IMR-90 (cell line): ENCODE measurements at regions not wholly inside any gene's neighbourhood (a gene's known extent, or its start where the extent isn't known, plus 50 kb on each side); places are given as distances from the start of the nearest gene placed in this dataset.
A peak's percentile ranks its signal among the peaks of the same experiment; 100 is the strongest.

ENCODE experiments used
- ATAC-seq: fragments of 200-7000 bp; cut with Tn5 transposase; 2 replicates; pipeline ENCODE4 v1.9.1; 2020; ENCODE audit warnings: low read depth, mild to moderate bottlenecking, moderate library complexity
- BruUV-seq: library from RNA; stranded (reverse); fragments of 400-500 nt; replicated peaks from 2 replicates; lab custom pipeline; 2021; lab: Mats Ljungman, UMichigan
- CTCF ChIA-PET: fragments of 300-600 bp; formaldehyde crosslinking; extraction: SDS; loops from one replicate; lab custom pipeline; 2021; ENCODE audit warnings: antibody characterized with exemption; lab: Yijun Ruan, JAX
- POLR2A ChIA-PET: fragments of 300-600 bp; sonication (Branson Sonifier 250); formaldehyde crosslinking; loops from one replicate; lab custom pipeline; 2022; ENCODE audit warnings: antibody characterized with exemption; ENCODE audit not compliant: unreplicated experiment; lab: Charles Lee
- DNase-seq: peaks from one replicate; pipeline ENCODE4 v3.0.0; 2013
- H2AFZ ChIP-seq: replicated peaks from 2 replicates; pipeline ENCODE3; 2013; ENCODE audit warnings: low read length, mild to moderate bottlenecking; ENCODE audit not compliant: poor library complexity
- H2AK5ac ChIP-seq: 2 replicates; pipeline ENCODE4 v1.6.1; 2013; ENCODE audit warnings: low read depth, low read length, inconsistent platforms
- H2AK9ac ChIP-seq: replicated peaks from 2 replicates; pipeline ENCODE3; 2013; ENCODE audit warnings: mild to moderate bottlenecking, low read depth, low read length, moderate library complexity; ENCODE audit not compliant: poor library complexity
- H2BK120ac ChIP-seq: 2 replicates; pipeline ENCODE4 v1.6.1; 2013; ENCODE audit warnings: low read depth, low read length, inconsistent platforms
- H2BK15ac ChIP-seq: 3 replicates; pipeline ENCODE4 v1.6.1; 2013; ENCODE audit warnings: low read depth, low read length, inconsistent platforms
- H2BK20ac ChIP-seq: 2 replicates; pipeline ENCODE4 v1.6.1; 2013; ENCODE audit warnings: low read depth, mild to moderate bottlenecking, inconsistent platforms, low read length, moderate library complexity
- H2BK5ac ChIP-seq: 2 replicates; pipeline ENCODE4 v1.6.1; 2013; ENCODE audit warnings: mild to moderate bottlenecking, low read depth, low read length, inconsistent platforms; ENCODE audit not compliant: poor library complexity, severe bottlenecking
- H3K14ac ChIP-seq: replicated peaks from 2 replicates; pipeline ENCODE4 v1.6.1; 2013; ENCODE audit warnings: low read depth, low read length, inconsistent platforms
- H3K18ac ChIP-seq: 2 replicates; pipeline ENCODE4 v1.6.1; 2013; ENCODE audit warnings: low read depth, low read length, control low read depth
- H3K23ac ChIP-seq: 2 replicates; pipeline ENCODE4 v1.6.1; 2013; ENCODE audit warnings: low read depth, low read length, inconsistent platforms
- H3K27ac ChIP-seq: 2 replicates; pipeline ENCODE4 v1.5.1; 2013; ENCODE audit warnings: mild to moderate bottlenecking, control low read depth, low read length; ENCODE audit not compliant: insufficient read depth
- H3K27me3 ChIP-seq: 2 replicates; pipeline ENCODE4 v1.6.1; 2013; ENCODE audit warnings: low read length; ENCODE audit not compliant: control insufficient read depth, insufficient read depth
- H3K36me3 ChIP-seq: 2 replicates; pipeline ENCODE4 v1.6.1; 2013; ENCODE audit warnings: low read length, mixed read lengths; ENCODE audit not compliant: control insufficient read depth, insufficient read depth
- H3K4ac ChIP-seq: 2 replicates; pipeline ENCODE4 v1.6.1; 2013; ENCODE audit warnings: low read depth, low read length, inconsistent platforms
- H3K4me1 ChIP-seq: 2 replicates; pipeline ENCODE4 v1.6.1; 2013; ENCODE audit warnings: low read length, mixed read lengths; ENCODE audit not compliant: control insufficient read depth, insufficient read depth
- H3K4me2 ChIP-seq: 2 replicates; pipeline ENCODE4 v1.6.1; 2013; ENCODE audit warnings: low read depth, mild to moderate bottlenecking, control low read depth, low read length, moderate library complexity
- H3K4me3 ChIP-seq: 2 replicates; pipeline ENCODE4 v1.5.1; 2013; ENCODE audit warnings: low read depth, mild to moderate bottlenecking, control low read depth, low read length, moderate library complexity; ENCODE audit not compliant: insufficient read depth
- H3K56ac ChIP-seq: 2 replicates; pipeline ENCODE4 v1.6.1; 2013; ENCODE audit warnings: low read length, inconsistent platforms; ENCODE audit not compliant: insufficient read depth; ENCODE audit errors: extremely low read depth
- H3K79me1 ChIP-seq, 2 experiments: 2 replicates each; pipeline ENCODE4 v1.6.1; 2013; ENCODE audit warnings: low read length in 2 of 2, inconsistent platforms in 1 of 2, low read depth in 1 of 2
- H3K9ac ChIP-seq: 2 replicates; pipeline ENCODE4 v1.6.1; 2013; ENCODE audit warnings: low read depth, low read length, control low read depth
- H3K9me1 ChIP-seq: 2 replicates; pipeline ENCODE4 v1.6.1; 2013; ENCODE audit warnings: low read length, inconsistent platforms; ENCODE audit not compliant: insufficient read depth
- H3K9me3 ChIP-seq: 2 replicates; pipeline ENCODE4 v1.6.1; 2013; ENCODE audit warnings: low read length; ENCODE audit not compliant: control insufficient read depth, insufficient read depth
- H4K20me1 ChIP-seq: 2 replicates; pipeline ENCODE4 v1.6.1; 2013; ENCODE audit warnings: low read length, inconsistent platforms; ENCODE audit not compliant: insufficient read depth
- H4K5ac ChIP-seq: 2 replicates; pipeline ENCODE4 v1.6.1; 2013; ENCODE audit warnings: mild to moderate bottlenecking, low read depth, low read length, control low read depth
- H4K8ac ChIP-seq, 2 experiments: 2 replicates each; pipeline ENCODE4 v1.6.1; 2013; ENCODE audit warnings: low read depth in 2 of 2, low read length in 2 of 2, control low read depth in 1 of 2, inconsistent platforms in 1 of 2
- H4K91ac ChIP-seq: 2 replicates; pipeline ENCODE4 v1.6.1; 2013; ENCODE audit warnings: low read depth, low read length, inconsistent platforms; ENCODE audit not compliant: insufficient read depth
- BHLHE40 ChIP-seq: fragments of 150-350 bp; IDR thresholded peaks from 2 replicates; pipeline ENCODE4 v1.6.1; 2016; ENCODE audit warnings: mild to moderate bottlenecking, low read depth, low read length
- CEBPB ChIP-seq: IDR thresholded peaks from 2 replicates; pipeline ENCODE4 v1.6.1; 2012; ENCODE audit warnings: low read depth, low read length, improper control_type of control experiment
- ELK1 ChIP-seq: fragments of 150-350 bp; IDR thresholded peaks from 2 replicates; pipeline ENCODE4 v1.6.1; 2016; ENCODE audit warnings: low read depth, mild to moderate bottlenecking, low read length, moderate library complexity, borderline replicate concordance
- POLR2A ChIP-seq: IDR thresholded peaks from 2 replicates; pipeline ENCODE4 v1.6.1; 2012; ENCODE audit warnings: mild to moderate bottlenecking, low read depth, low read length
- RAD21 ChIP-seq: IDR thresholded peaks from 2 replicates; pipeline ENCODE4 v1.6.1; 2012; ENCODE audit warnings: low read length, improper control_type of control experiment
- SMC3 ChIP-seq: fragments of 150-350 bp; IDR thresholded peaks from 2 replicates; pipeline ENCODE4 v1.6.1; 2016; ENCODE audit warnings: low read depth, mild to moderate bottlenecking, antibody characterized with exemption, low read length, moderate library complexity
- WGBS, 2 experiments: methylation state at CpG; one replicate each; pipeline versions ENCODE4 v1.1.5 to v1.1.7; 2013; ENCODE audit warnings: missing lambda C conversion rate in 2 of 2; ENCODE audit not compliant: insufficient read length in 1 of 2; ENCODE audit errors: extremely low coverage in 2 of 2; 5-methylcytosine and 5-hydroxymethylcytosine counted together
- dilution Hi-C: fragments of 300-500 bp; cut with HindIII; formaldehyde crosslinking; loops from one replicate; pipeline ENCODE4 v1.14.3; 2018; ENCODE audit warnings: low sequenced_read_pairs; ENCODE audit not compliant: unreplicated experiment
- in situ Hi-C: fragments of 300-500 bp; cut with MboI; formaldehyde crosslinking; loops from 3 replicates; pipeline ENCODE4 v1.14.3; 2019; ENCODE audit warnings: low sequenced_read_pairs, inconsistent platforms, mixed read lengths
- intact Hi-C: fragments of 100-400 bp; cut with micrococcal nuclease; formaldehyde crosslinking; loops from 2 replicates; pipeline ENCODE4 v1.10.0; 2022

GRCh38 chr5:52727576-52727975 lies 60.1 kb upstream of the ITGA1 start:
- in situ Hi-C loops = no loop called here
- CTCF ChIA-PET = interaction anchor here (0.6 to 0.9 kb wide), 2 partner anchors 34 to 361 kb away, joined by 3 to 6 read pairs; no protein-coding TSS in a partner anchor
- WGBS, 2 experiments = no CpG with 5 or more reads among the region's 6 CpGs

More at GRCh38 chr5:52727576-52727975, 60.1 kb upstream of the ITGA1 start:
- BruUV-seq = no TSS peak
- ATAC-seq = peak; percentile 93
- Histone ChIP-seq H4K20me1 (no peaks in the 10 kb centered on the region), H3K27me3 (no peaks in the 10 kb centered on the region), H3K36me3 (no peaks in the 10 kb centered on the region), H3K14ac (peak overlapping the region; percentile 92), H2BK120ac (peak overlapping the region; percentile 28), H4K5ac (peak overlapping the region; percentile 87), H2AK9ac (no peak overlapping the region), H3K4me2 (peak overlapping the region; percentile 62; the same call in 1 of the 2 replicates), H2AK5ac (no peak overlapping the region), H4K91ac (no peak overlapping the region), H3K9me1 (no peaks in the 10 kb centered on the region), H3K4me3 (no peak overlapping the region), H3K79me1 (no peaks in the 10 kb centered on the region), H4K8ac (peak overlapping the region; percentile 67 to 68; a peak in 3 of 4 replicates), H3K56ac (no peak overlapping the region), H2BK5ac (no peak overlapping the region), H3K23ac (peak overlapping the region; percentile 63; the same call in 1 of the 2 replicates), H3K4me1 (peaks cover 2% of the 10 kb centered on the region; the same call in 1 of the 2 replicates), H3K9me3 (no peaks in the 10 kb centered on the region), H3K4ac (peak overlapping the region; percentile 57), H3K18ac (peak overlapping the region; percentile 91), H2BK20ac (peak overlapping the region; percentile 71), H3K27ac (peak overlapping the region; percentile 45; the same call in 1 of the 2 replicates), H2AFZ (peak overlapping the region; percentile 67), H2BK15ac (peak overlapping the region; percentile 29; the same call in 1 of the 3 replicates), H3K9ac (no peak overlapping the region; the same call in 1 of the 2 replicates)
- intact Hi-C loops (no loop called here), dilution Hi-C loops (no loop called here)
- POLR2A ChIA-PET = interaction anchor here (0.5 kb wide), 1 partner anchor 148 kb away, joined by 3 read pairs; no protein-coding TSS in a partner anchor
- peak; percentile 73 for DNase-seq
- TF ChIP-seq CEBPB (no peak), BHLHE40 (no peak), RAD21 (no peak), ELK1 (no peak), SMC3 (no peak), POLR2A (no peak)
